NB4 (cell line): ENCODE measurements at regions not wholly inside any gene's neighbourhood (a gene's known extent, or its start where the extent isn't known, plus 50 kb on each side); places are given as distances from the start of the nearest gene placed in this dataset.

Source experiments
- POLR2A ChIP-seq: IDR thresholded peaks from 2 replicates; pipeline ENCODE4 v1.6.1; 2011; ENCODE audit warnings: mild to moderate bottlenecking; ENCODE audit not compliant: insufficient read length; ENCODE audit errors: extremely low read depth
- TF ChIP-seq, protein P1 (sequence below): IDR thresholded peaks from one replicate; pipeline ENCODE4 v1.5.1; 2012; ENCODE audit warnings: low read depth, low read length
- TF ChIP-seq, protein P2 (sequence below): IDR thresholded peaks from 2 replicates; pipeline ENCODE4 v1.6.1; 2011; ENCODE audit warnings: low read depth, low read length

DNA sequence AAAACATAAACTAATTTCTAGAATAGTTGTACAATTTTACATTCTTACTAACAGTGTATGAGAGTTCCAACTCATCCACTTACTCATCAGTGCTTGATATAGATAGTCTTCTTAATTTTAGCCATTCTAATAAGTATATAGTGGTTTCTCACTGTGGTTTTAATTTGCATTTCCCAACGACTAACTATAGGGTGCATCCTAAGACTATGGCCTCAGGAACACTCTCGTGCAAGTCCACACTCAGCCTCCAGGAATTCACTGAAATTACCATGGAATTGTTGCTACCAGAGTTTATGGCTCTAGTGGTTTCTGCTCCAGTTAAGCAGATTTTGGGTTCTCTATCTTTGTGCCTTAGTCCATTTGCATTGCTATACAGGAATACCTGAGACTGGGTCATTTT, 60.1 kb upstream of the GUCY1A2 start:
- TF ChIP-seq, protein P1, sequence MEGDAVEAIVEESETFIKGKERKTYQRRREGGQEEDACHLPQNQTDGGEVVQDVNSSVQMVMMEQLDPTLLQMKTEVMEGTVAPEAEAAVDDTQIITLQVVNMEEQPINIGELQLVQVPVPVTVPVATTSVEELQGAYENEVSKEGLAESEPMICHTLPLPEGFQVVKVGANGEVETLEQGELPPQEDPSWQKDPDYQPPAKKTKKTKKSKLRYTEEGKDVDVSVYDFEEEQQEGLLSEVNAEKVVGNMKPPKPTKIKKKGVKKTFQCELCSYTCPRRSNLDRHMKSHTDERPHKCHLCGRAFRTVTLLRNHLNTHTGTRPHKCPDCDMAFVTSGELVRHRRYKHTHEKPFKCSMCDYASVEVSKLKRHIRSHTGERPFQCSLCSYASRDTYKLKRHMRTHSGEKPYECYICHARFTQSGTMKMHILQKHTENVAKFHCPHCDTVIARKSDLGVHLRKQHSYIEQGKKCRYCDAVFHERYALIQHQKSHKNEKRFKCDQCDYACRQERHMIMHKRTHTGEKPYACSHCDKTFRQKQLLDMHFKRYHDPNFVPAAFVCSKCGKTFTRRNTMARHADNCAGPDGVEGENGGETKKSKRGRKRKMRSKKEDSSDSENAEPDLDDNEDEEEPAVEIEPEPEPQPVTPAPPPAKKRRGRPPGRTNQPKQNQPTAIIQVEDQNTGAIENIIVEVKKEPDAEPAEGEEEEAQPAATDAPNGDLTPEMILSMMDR = no peak
- TF ChIP-seq, protein P2, sequence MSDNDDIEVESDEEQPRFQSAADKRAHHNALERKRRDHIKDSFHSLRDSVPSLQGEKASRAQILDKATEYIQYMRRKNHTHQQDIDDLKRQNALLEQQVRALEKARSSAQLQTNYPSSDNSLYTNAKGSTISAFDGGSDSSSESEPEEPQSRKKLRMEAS = no peak
- TF ChIP-seq POLR2A = no peak
